ENCODE measurements at regions not wholly inside any gene's neighbourhood (a gene's known extent, or its start where the extent isn't known, plus 50 kb on each side); places are given as distances from the start of the nearest gene placed in this dataset.

- no peak for TF ChIP-seq CTCF (IDR thresholded peaks at IDR 0.05)
- no peak for TF ChIP-seq POLR2A (IDR thresholded peaks at IDR 0.05)
These were observed 223.2 kb upstream of the E2F8 start for GRCh38 chr11:19463976-19464375.
